ENCODE measurements at regions not wholly inside any gene's neighbourhood (a gene's known extent, or its start where the extent isn't known, plus 50 kb on each side); places are given as distances from the start of the nearest gene placed in this dataset.

DNA sequence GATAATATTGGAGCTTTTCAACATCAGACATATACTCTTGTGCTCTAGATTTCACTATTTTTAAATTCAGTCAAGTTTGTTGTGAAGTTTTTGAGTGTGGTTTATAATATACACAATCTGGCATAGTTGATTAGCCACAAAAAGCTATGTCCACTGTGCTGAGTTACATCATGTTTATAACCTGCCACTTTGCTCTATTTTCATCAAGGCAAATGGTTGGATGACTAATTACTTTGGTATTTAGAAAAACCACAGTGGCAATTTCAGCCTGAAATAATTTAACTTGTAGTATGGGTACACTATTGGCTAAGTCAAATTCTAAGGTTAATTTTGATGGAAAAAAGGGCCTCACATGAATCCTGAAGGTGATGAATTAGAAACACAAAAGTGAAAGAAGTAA lies 262.6 kb downstream of the C4orf33 start:
- TF ChIP-seq POLR2A (IDR thresholded peaks at IDR 0.05) (no peak), CTCF (IDR thresholded peaks at IDR 0.05) (no peak)

Measured in testis (tissue), 2 donors.